ENCODE measurements at regions not wholly inside any gene's neighbourhood (a gene's known extent, or its start where the extent isn't known, plus 50 kb on each side); places are given as distances from the start of the nearest gene placed in this dataset.

- H3K4me2 ChIP-seq (ENCODE audit: insufficient read depth, low read length), result no peak overlapping the region
- H3K36me3 ChIP-seq (ENCODE audit: insufficient read depth, low read length), result no peaks in the 10 kb centered on the region
- H3K9me3 ChIP-seq (ENCODE audit: insufficient read depth, low read length, severe bottlenecking), result no peaks in the 10 kb centered on the region
- H3K79me2 ChIP-seq (ENCODE audit: insufficient read depth, low read length), result no peaks in the 10 kb centered on the region
- no peak overlapping the region for H2AFZ ChIP-seq (ENCODE audit: low read depth, low read length)
- TF ChIP-seq CTCF (IDR thresholded peaks at IDR 0.05; ENCODE audit: borderline replicate concordance, extremely low read depth, low read length, poor library complexity, severe bottlenecking) (no peak), EZH2 (IDR thresholded peaks at IDR 0.05; ENCODE audit: borderline replicate concordance, low read depth, low read length, severe bottlenecking) (no peak)
- ATAC-seq (ENCODE audit: insufficient read depth, low read depth) (no peak), DNase-seq (no peak)
- H3K27ac ChIP-seq (ENCODE audit: low read length), result no peak overlapping the region
- H3K27me3 ChIP-seq (ENCODE audit: insufficient read depth, low read length, poor library complexity), result no peaks in the 10 kb centered on the region
- no peaks in the 10 kb centered on the region for H4K20me1 ChIP-seq (ENCODE audit: insufficient read depth, low read length)
- no peaks in the 10 kb centered on the region for H3K4me1 ChIP-seq (ENCODE audit: insufficient read depth, low read length)
- no peak overlapping the region for H3K4me3 ChIP-seq (ENCODE audit: low read depth in 1 of 2, low read length in 2 of 2)
- H3K9ac ChIP-seq (ENCODE audit: low read depth, low read length), result no peak overlapping the region
Observed at GRCh38 chr13:85317781-85318180, 481.4 kb downstream of the SLITRK6 start.

DNA sequence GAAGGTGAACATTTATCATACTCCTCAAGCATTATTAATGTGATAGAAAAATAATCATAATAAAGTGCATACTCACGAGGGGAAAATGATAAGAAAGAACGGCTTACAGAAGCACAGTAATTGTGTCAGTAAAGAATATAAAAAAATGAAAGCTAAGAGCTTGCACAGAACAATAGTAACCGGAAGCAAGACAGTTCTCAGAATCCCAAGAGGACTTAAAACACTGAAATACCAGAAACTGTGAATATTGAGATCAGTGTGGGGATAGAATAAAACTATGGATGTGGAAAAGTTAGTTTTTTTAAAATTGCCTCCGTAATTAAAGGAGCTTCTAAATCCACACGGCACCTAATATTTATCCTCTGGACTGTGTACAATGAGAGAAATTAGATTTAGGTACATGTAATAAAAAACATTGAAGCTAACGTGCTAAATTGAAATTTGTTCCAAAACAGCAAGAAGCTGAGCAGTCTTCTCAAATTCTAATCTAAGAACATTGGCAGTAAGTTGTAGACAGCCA is 482.7 kb downstream of the SLITRK6 start:
- DNase-seq, result no peak
- H3K4me3 ChIP-seq (ENCODE audit: low read depth in 1 of 2, low read length in 2 of 2), result no peak overlapping the region

DNA sequence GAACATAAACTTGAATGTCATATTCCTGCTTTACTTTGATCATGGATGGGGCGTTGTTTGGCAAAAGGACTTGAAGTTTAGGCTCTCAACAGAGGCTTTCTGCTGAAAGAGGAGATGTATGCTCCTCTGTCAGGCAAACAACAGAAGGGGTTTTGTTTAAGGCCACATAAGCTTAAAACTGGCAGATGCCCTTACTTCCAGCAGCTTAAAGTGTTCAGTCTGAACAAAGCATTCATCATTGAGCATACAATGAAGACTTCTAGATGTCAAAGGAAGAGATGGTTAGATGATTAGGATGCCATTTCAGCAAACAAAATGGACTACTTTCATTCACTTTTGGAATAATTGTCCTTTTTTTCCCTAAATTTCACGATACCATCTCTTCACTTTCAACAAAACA is 484.5 kb downstream of the SLITRK6 start:
- Histone ChIP-seq H3K27ac (ENCODE audit: low read length) (no peak overlapping the region), H3K79me2 (ENCODE audit: insufficient read depth, low read length) (no peaks in the 10 kb centered on the region), H3K4me2 (ENCODE audit: insufficient read depth, low read length) (no peak overlapping the region), H2AFZ (ENCODE audit: low read depth, low read length) (no peak overlapping the region), H3K27me3 (ENCODE audit: insufficient read depth, low read length, poor library complexity) (no peaks in the 10 kb centered on the region), H3K4me3 (ENCODE audit: low read depth in 1 of 2, low read length in 2 of 2) (no peak overlapping the region), H3K9ac (ENCODE audit: low read depth, low read length) (no peak overlapping the region), H3K9me3 (ENCODE audit: insufficient read depth, low read length, severe bottlenecking) (no peaks in the 10 kb centered on the region), H3K36me3 (ENCODE audit: insufficient read depth, low read length) (no peaks in the 10 kb centered on the region), H4K20me1 (ENCODE audit: insufficient read depth, low read length) (no peaks in the 10 kb centered on the region), H3K4me1 (ENCODE audit: insufficient read depth, low read length) (no peaks in the 10 kb centered on the region)
- DNase-seq (no peak), ATAC-seq (ENCODE audit: insufficient read depth, low read depth) (no peak)
- TF ChIP-seq EZH2 (IDR thresholded peaks at IDR 0.05; ENCODE audit: borderline replicate concordance, low read depth, low read length, severe bottlenecking) (no peak), CTCF (IDR thresholded peaks at IDR 0.05; ENCODE audit: borderline replicate concordance, extremely low read depth, low read length, poor library complexity, severe bottlenecking) (no peak)

More for the DNA sequence above, 482.7 kb downstream of the SLITRK6 start:
- no peaks in the 10 kb centered on the region for H4K20me1 ChIP-seq (ENCODE audit: insufficient read depth, low read length)
- no peaks in the 10 kb centered on the region for H3K9me3 ChIP-seq (ENCODE audit: insufficient read depth, low read length, severe bottlenecking)
- no peak for ATAC-seq (ENCODE audit: insufficient read depth, low read depth)
- no peak overlapping the region for H2AFZ ChIP-seq (ENCODE audit: low read depth, low read length)
- H3K27ac ChIP-seq (ENCODE audit: low read length), result no peak overlapping the region
- H3K79me2 ChIP-seq (ENCODE audit: insufficient read depth, low read length), result no peaks in the 10 kb centered on the region
- H3K4me1 ChIP-seq (ENCODE audit: insufficient read depth, low read length), result no peaks in the 10 kb centered on the region
- no peaks in the 10 kb centered on the region for H3K27me3 ChIP-seq (ENCODE audit: insufficient read depth, low read length, poor library complexity)
- no peak overlapping the region for H3K9ac ChIP-seq (ENCODE audit: low read depth, low read length)
- no peak for TF ChIP-seq CTCF (IDR thresholded peaks at IDR 0.05; ENCODE audit: borderline replicate concordance, extremely low read depth, low read length, poor library complexity, severe bottlenecking)
- no peak for TF ChIP-seq EZH2 (IDR thresholded peaks at IDR 0.05; ENCODE audit: borderline replicate concordance, low read depth, low read length, severe bottlenecking)
- H3K36me3 ChIP-seq (ENCODE audit: insufficient read depth, low read length), result no peaks in the 10 kb centered on the region
- H3K4me2 ChIP-seq (ENCODE audit: insufficient read depth, low read length), result no peak overlapping the region
